Loucy (cell line): ENCODE measurements at regions not wholly inside any gene's neighbourhood (a gene's known extent, or its start where the extent isn't known, plus 50 kb on each side); places are given as distances from the start of the nearest gene placed in this dataset.

Source experiments
- H2AFZ ChIP-seq: fragments of 200-600 bp; sonication (generic); 2 replicates; pipeline ENCODE4 v1.6.0; 2016; ENCODE audit warnings: antibody characterized with exemption, mild to moderate bottlenecking, low read length, moderate library complexity
- H3F3A ChIP-seq: fragments of 200-600 bp; 2 replicates; pipeline ENCODE4 v1.6.0; 2016; ENCODE audit warnings: antibody characterized with exemption, low read depth, mild to moderate bottlenecking
- H3K27me3 ChIP-seq: fragments of 200-600 bp; sonication (generic); 2 replicates; pipeline ENCODE4 v1.6.1; 2014; ENCODE audit warnings: low read length, mild to moderate bottlenecking; ENCODE audit not compliant: insufficient read depth, poor library complexity, severe bottlenecking
- H3K36me3 ChIP-seq: fragments of 200-600 bp; sonication (generic); 2 replicates; pipeline ENCODE4 v1.6.1; 2016; ENCODE audit warnings: low read length; ENCODE audit not compliant: insufficient read depth
- H3K4me1 ChIP-seq: fragments of 200-600 bp; sonication (generic); 2 replicates; pipeline ENCODE4 v1.5.1; 2014; ENCODE audit warnings: low read length, mild to moderate bottlenecking; ENCODE audit not compliant: insufficient read depth, poor library complexity, severe bottlenecking
- H3K4me2 ChIP-seq: fragments of 200-600 bp; sonication (generic); 2 replicates; pipeline ENCODE4 v1.6.0; 2014; ENCODE audit warnings: antibody characterized with exemption, low read length, low read depth, mild to moderate bottlenecking; ENCODE audit not compliant: poor library complexity, severe bottlenecking
- H3K4me3 ChIP-seq: fragments of 200-600 bp; sonication (generic); 2 replicates; pipeline ENCODE4 v1.5.1; 2014; ENCODE audit warnings: low read length, mild to moderate bottlenecking, mixed read lengths; ENCODE audit not compliant: poor library complexity, severe bottlenecking
- H3K79me2 ChIP-seq: fragments of 200-600 bp; sonication (generic); 2 replicates; pipeline ENCODE4 v1.6.1; 2014; ENCODE audit warnings: low read length; ENCODE audit not compliant: insufficient read depth
- H3K9ac ChIP-seq: fragments of 200-600 bp; sonication (generic); 2 replicates; pipeline ENCODE4 v1.6.0; 2014; ENCODE audit warnings: mild to moderate bottlenecking, low read depth, low read length, moderate library complexity; ENCODE audit not compliant: poor library complexity, severe bottlenecking
- H3K9me2 ChIP-seq: fragments of 200-600 bp; sonication (generic); replicated peaks from 2 replicates; pipeline ENCODE4 v1.6.1; 2016; ENCODE audit warnings: low read depth, low read length, mixed read lengths
- H3K9me3 ChIP-seq: fragments of 200-600 bp; sonication (generic); 2 replicates; pipeline ENCODE4 v1.6.1; 2014; ENCODE audit warnings: mild to moderate bottlenecking, antibody characterized with exemption, low read length, low read depth; ENCODE audit not compliant: insufficient read depth
- H4K20me1 ChIP-seq: fragments of 200-600 bp; sonication (generic); 2 replicates; pipeline ENCODE4 v1.6.0; 2014; ENCODE audit warnings: antibody characterized with exemption, low read length, mild to moderate bottlenecking; ENCODE audit not compliant: insufficient read depth, poor library complexity, severe bottlenecking
- EZH2phosphoT487 ChIP-seq: fragments of 200-600 bp; IDR thresholded peaks from 2 replicates; pipeline ENCODE4 v1.6.1; 2018; ENCODE audit warnings: antibody characterized with exemption, mild to moderate bottlenecking, moderate library complexity, borderline replicate concordance
- TF ChIP-seq, protein P1 (sequence below): fragments of 200-600 bp; sonication (generic); conservative IDR thresholded peaks from 2 replicates; pipeline ENCODE4 v1.5.1; 2014; ENCODE audit warnings: mild to moderate bottlenecking, antibody characterized with exemption, low read length

DNA sequence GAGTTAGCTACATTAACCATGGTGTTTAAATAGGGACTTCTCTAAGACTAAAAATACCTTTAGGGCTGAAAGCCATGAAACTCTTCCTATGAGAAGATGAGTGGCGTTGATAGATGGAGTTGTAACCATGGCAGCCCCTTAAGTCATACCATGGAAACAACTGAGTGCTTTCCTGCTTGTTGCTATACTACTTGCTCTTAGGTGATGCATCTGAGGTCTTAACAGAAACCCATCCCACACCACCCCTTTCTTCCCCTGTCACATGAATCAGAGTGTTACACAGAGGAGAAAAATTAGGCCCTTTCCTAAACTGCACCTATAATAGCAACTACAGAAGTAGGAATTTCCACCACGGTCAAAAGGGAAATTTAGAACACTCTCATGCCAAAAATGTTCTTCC lies 64.3 kb upstream of the ZC3H12C start:
- Histone ChIP-seq H3K4me2 (no peak overlapping the region), H4K20me1 (no peaks in the 10 kb centered on the region), H3K79me2 (no peaks in the 10 kb centered on the region), H3K36me3 (no peaks in the 10 kb centered on the region), H3K27me3 (no peaks in the 10 kb centered on the region), H3K9me3 (no peaks in the 10 kb centered on the region), H3K4me3 (no peak overlapping the region), H2AFZ (no peak overlapping the region), H3F3A (no peaks in the 10 kb centered on the region), H3K9me2 (no peaks in the 10 kb centered on the region), H3K9ac (no peak overlapping the region), H3K4me1 (peaks cover 7% of the 10 kb centered on the region)
- TF ChIP-seq, protein P1, sequence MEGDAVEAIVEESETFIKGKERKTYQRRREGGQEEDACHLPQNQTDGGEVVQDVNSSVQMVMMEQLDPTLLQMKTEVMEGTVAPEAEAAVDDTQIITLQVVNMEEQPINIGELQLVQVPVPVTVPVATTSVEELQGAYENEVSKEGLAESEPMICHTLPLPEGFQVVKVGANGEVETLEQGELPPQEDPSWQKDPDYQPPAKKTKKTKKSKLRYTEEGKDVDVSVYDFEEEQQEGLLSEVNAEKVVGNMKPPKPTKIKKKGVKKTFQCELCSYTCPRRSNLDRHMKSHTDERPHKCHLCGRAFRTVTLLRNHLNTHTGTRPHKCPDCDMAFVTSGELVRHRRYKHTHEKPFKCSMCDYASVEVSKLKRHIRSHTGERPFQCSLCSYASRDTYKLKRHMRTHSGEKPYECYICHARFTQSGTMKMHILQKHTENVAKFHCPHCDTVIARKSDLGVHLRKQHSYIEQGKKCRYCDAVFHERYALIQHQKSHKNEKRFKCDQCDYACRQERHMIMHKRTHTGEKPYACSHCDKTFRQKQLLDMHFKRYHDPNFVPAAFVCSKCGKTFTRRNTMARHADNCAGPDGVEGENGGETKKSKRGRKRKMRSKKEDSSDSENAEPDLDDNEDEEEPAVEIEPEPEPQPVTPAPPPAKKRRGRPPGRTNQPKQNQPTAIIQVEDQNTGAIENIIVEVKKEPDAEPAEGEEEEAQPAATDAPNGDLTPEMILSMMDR = no peak
- no peak for TF ChIP-seq EZH2phosphoT487

DNA sequence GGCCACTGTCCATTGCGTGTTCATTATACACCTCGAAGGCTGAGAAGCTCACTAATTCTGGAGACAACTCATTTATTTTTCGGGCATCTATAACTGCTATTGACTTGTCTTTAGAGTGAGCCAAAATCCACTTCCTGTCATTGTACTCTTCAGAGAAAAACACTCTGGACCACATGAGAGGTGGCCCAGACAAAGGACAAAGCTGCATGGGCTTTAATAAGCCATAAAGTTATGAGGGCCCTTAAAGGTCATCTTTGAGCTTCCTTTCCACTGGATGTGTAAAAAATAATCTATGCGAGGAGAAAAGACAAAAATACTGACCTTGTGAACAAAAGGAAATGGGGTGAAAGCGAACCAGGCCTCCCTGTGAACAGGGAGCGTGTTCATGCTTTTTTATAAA lies 63.5 kb upstream of the ZC3H12C start:
- Histone ChIP-seq H4K20me1 (no peaks in the 10 kb centered on the region), H3F3A (no peaks in the 10 kb centered on the region), H3K4me3 (no peak overlapping the region), H3K36me3 (no peaks in the 10 kb centered on the region), H3K9me2 (no peaks in the 10 kb centered on the region), H3K79me2 (no peaks in the 10 kb centered on the region), H3K9me3 (no peaks in the 10 kb centered on the region), H2AFZ (peak overlapping the region; percentile 69), H3K4me1 (peaks cover 7% of the 10 kb centered on the region), H3K9ac (no peak overlapping the region), H3K27me3 (no peaks in the 10 kb centered on the region), H3K4me2 (no peak overlapping the region)
- TF ChIP-seq, protein P1 = no peak
- TF ChIP-seq EZH2phosphoT487 = no peak

DNA sequence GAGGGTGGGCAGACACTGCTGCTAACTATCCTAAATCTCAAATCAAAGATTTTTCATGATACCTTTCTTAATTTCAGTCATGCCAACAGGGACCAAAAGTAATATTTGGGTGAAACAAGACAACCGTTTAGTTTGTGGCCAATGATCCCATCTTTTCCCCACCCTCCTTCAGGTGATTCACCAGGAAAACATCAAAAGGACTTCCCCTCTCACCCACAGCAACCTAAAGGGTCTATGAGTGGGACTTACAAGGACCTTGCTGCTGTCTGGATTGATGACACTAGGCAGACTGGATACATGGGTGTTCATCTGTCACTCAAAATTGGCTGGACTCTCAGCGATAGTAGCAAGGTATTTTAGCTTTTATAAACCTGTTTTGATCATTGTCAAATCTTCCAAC lies 62.0 kb upstream of the ZC3H12C start:
- TF ChIP-seq EZH2phosphoT487 = no peak
- TF ChIP-seq, protein P1 = no peak
- no peaks in the 10 kb centered on the region for H3K27me3 ChIP-seq
- H3K4me2 ChIP-seq = no peak overlapping the region
- H3K4me3 ChIP-seq = no peak overlapping the region
- no peaks in the 10 kb centered on the region for H3K9me3 ChIP-seq
- H2AFZ ChIP-seq = no peak overlapping the region
- H3K36me3 ChIP-seq = no peaks in the 10 kb centered on the region
- peaks cover 7% of the 10 kb centered on the region for H3K4me1 ChIP-seq
- H3F3A ChIP-seq = no peaks in the 10 kb centered on the region
- no peaks in the 10 kb centered on the region for H4K20me1 ChIP-seq
- no peaks in the 10 kb centered on the region for H3K9me2 ChIP-seq
- H3K79me2 ChIP-seq = no peaks in the 10 kb centered on the region
- no peak overlapping the region for H3K9ac ChIP-seq
